ENCODE measurements at regions not wholly inside any gene's neighbourhood (a gene's known extent, or its start where the extent isn't known, plus 50 kb on each side); places are given as distances from the start of the nearest gene placed in this dataset.
A peak's percentile ranks its signal among the peaks of the same experiment; 100 is the strongest.

DNA sequence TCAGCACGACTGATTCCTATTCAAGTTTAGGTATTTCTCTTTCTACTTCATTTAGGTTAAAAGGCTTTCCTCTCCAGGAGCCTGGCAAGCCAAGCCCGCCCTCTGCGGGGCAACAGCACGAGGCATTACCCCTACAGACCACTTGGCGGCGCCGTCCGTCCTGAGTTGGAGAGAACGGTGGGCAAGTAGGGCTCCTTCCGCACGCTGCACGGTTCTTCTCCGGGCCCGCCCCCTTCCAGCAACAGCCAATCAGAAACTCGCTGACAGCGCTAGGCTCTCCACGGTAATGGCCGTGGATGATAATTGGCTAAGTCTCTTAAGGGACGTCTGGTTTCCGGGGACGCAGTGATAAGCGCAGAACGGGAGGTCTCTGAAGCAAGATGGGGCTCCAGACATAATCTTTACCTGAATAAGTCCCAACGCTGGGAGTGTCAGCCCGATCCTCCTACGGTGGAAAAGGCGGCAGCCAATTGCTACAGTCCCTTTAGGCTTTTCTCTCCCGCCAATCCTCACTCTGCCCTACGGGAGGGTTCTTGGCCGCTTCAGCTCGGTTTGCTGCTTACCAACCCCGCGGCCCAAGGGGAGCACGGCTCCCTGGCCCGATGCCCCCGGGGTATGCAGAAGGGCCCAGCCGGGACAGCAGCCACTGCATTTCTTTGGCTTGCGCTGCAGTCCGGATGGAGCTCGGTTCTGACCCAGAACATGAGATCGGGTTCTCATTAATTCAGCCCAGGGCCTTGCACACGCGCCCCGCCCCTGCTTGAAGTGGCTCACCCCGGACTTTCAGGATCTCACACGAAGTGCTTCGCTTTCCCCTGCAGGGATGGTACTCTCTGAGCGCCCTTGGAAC is 206.9 kb upstream of the PKDCC start:
- in situ Hi-C loops (cut with HindIII; ENCODE audit: low pct_unique_long_range_greater_than_20kb, low sequenced_read_pairs): no loop called here
- peak; percentile 99 for DNase-seq (ENCODE audit: low read depth, low spot score)

DNA sequence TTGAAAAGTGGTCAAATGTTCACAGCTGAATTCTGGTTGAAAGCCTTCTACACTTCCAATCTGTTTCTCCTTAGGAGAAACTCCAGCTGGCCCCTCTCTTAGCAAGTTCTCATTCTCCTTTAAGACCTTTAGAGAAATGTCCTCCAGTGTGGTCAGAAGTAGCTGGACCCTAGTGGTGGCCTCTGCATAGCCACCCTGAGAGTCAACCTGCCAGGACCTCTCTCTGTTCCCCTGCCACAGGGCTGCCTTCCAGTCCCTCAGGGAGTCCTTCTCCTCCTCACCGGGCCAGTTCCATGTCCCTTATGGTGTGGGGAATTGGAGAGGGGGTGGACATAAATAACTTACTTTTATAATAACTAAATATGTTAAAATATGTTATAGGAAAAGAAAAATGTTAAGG is 200.9 kb upstream of the PKDCC start:
- in situ Hi-C loops (cut with HindIII; ENCODE audit: low pct_unique_long_range_greater_than_20kb, low sequenced_read_pairs): no loop called here
- no peak for DNase-seq (ENCODE audit: low read depth, low spot score)

DNA sequence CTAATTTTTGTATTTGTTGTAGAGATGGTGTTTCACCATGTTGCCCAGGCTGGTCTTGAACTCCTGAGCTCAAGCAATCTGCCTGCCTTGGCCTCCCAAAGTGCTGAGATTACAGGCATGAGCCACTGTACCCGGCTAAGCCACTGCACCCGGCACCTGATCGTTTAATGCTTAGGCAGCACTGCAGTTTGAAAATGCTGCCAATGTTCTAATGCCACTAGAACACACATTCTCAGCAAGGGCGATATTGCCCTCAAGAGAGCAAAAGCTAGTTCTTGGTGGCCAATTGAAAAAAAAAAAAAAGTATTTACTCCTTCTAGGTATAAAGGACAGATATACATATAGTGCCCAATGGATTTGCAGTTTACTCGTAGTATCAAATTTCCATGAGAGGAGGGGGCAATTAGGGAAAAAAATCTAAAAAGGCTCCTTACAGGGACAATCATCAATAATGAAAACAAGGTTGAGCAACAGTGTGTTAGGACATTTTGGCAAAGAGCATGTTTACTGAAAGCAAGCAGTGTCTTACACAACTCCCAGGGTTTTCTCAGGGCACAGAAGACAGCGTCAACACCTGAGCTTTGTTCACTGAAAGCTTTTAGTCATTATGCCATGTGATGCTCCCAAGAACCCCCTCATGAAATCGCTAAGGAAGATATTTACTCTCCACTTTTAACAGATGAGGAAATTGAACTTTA is 199.9 kb upstream of the PKDCC start:
- in situ Hi-C loops (cut with HindIII; ENCODE audit: low pct_unique_long_range_greater_than_20kb, low sequenced_read_pairs): no loop called here

DNA sequence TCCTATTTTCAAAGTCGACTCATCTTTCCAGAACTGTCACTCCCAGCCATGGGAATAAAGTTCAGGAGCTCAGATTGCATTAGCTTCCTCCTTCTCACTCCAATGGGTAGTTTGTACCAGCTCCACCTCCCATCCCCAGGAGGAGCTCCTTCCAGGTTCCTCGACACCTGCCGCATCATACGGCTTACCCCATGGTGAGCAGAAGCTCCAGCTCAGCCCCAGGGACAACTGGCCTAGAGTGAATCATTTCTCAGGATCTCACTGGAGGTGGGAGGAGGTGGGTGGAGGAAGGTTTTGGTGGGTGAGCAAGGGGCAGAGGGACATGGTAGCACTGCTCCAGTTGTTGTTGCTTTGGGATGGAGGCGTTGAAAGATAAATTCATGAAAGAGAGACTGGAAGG is 196.3 kb upstream of the PKDCC start:
- DNase-seq (ENCODE audit: low read depth, low spot score): no peak
- in situ Hi-C loops (cut with HindIII; ENCODE audit: low pct_unique_long_range_greater_than_20kb, low sequenced_read_pairs): loop anchor here (10.0 kb wide), 1 partner anchor 233 kb away; no protein-coding TSS in a partner anchor

More for the DNA sequence above, 199.9 kb upstream of the PKDCC start:
- no peak for DNase-seq (ENCODE audit: low read depth, low spot score)

DNA sequence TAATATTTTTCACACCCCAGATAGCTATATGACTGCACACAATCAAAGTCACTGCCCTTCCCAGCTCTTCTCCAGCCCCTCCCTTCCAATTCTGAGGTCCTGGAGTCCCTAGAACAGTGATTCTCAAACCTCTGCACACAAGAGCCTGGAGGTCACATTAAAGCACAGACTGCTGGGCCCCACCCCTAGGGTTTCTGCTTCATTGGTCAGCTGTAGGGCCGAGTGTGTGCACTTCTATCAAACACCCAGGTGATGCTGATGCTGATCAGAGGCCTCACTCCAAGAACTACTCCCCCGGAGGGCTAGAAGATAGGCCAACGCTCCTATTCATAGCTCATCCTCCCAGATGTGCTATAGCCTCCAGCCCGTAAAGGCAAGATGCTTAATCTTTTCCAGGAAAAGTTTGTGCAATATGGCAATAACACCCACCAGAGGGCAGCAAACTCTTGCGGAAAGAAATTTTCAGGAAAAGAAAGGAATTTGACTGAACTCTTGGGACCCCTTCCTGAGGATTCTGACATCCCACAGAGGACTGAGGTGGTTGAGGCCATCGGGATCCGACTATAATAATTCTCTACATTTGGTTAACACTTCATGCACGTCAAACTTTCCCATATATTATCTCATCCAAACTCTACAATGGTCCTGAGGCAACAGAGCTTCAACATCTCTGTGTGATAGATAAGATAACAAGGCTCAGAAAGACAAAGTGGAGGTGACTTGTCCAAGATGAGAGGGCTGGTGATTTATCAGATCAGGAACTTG is 194.2 kb upstream of the PKDCC start:
- DNase-seq (ENCODE audit: low read depth, low spot score): peak; percentile 77
- in situ Hi-C loops (cut with HindIII; ENCODE audit: low pct_unique_long_range_greater_than_20kb, low sequenced_read_pairs): loop anchor here (10.0 kb wide), 1 partner anchor 231 kb away; no protein-coding TSS in a partner anchor

DNA sequence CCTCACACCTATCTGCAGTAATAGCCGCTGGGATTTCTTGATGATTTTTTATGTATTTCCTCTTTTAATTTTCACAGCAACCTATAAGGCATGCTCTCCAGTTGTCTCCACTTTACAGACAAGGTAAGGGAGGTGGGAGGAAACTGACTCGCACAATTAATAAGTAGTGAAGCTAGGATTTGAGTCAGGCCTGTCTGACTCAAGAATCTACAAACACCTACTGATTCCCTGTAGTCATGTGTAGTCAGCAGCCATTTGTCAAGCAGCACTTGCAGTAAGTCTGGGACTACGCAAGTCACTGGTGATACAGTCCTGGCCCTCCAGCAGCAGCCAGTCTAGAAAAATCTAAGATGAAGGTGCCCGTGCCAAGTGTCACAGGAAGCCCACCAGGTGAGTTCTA is 193.6 kb upstream of the PKDCC start:
- in situ Hi-C loops (cut with HindIII; ENCODE audit: low pct_unique_long_range_greater_than_20kb, low sequenced_read_pairs): loop anchor here (10.0 kb wide), 1 partner anchor 231 kb away; no protein-coding TSS in a partner anchor
- DNase-seq (ENCODE audit: low read depth, low spot score): no peak

DNA sequence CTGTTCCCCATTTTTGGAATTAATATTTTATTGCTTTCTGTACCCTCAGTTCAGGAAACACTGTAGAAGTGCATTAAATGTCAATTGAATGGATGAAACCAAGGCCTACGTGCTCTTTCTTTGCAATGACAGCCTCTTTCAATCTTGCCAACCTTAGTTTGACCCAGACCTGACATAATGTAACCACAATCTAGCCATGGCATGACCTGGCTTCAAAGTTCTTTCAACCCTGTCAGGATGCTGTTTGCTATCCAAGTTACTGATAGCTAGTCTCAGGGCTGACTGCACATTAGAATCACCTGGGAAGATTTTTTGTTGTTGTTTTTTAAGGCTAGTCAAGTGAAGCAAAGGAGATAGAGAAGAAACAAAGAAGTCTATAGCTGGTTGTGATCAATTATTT is 190.9 kb upstream of the PKDCC start:
- no peak for DNase-seq (ENCODE audit: low read depth, low spot score)
- in situ Hi-C loops (cut with HindIII; ENCODE audit: low pct_unique_long_range_greater_than_20kb, low sequenced_read_pairs): loop anchor here (10.0 kb wide), 1 partner anchor 228 kb away; no protein-coding TSS in a partner anchor

DNA sequence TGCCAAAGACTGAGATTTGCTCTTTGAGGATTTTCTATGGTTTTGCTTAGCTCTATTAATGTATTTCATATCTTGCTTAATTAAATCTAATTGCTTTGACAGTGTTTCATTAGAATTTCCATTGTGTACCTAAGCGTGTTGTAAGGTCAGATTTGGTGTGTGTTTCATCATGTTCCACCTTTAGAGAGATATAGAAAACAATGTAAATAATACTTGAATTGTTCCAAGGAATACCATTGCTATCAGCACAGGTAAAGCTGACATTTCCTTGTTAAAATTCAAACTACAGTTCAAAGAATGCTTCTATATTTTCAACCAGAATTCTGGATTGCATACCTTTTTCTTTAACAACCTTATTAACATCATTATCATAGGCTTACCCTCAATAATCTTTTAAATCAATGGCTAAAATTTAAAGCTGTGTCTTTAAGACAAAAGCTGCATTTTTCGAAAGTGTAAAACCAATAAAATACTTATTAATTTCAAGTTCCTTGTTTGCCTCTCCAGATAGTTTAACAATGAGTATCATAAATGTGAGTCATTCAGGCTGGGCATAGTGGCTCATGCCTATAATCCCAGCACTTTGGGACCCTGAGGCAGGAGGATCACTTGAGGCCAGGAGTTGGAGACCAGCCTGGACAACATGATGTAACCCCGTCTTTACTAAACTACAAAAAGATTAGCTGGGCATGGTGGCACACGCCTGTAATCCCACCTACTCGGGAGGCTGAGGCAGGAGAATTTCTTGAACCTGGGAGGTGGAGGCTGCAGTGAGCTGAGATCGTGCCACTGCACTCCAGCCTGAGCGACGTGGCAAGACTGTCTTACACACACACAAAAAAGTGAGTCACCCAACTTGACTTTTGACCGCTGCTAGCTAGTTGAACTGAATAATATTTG is 188.0 kb upstream of the PKDCC start:
- DNase-seq (ENCODE audit: low read depth, low spot score): no peak
- in situ Hi-C loops (cut with HindIII; ENCODE audit: low pct_unique_long_range_greater_than_20kb, low sequenced_read_pairs): loop anchor here (10.0 kb wide), 1 partner anchor 225 kb away; no protein-coding TSS in a partner anchor

DNA sequence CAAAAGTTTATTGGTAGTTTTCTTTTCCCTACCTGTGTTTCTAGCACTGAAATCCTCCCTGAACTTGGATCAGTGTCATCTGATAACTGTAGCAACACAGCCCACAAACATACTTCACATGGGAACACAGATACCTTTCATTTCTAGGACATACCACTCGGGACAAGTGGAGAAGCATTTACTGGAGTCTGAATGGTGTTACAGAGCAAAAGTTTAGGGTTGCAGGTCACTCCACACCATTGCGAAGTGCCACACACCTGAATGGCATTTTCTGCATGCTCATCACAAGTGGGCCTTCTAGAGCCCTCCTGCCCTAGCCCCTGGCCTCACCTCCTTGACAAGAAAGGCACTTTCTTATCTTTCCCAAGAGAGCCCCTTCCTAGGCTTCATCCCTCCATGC is 184.8 kb upstream of the PKDCC start:
- no peak for DNase-seq (ENCODE audit: low read depth, low spot score)
- in situ Hi-C loops (cut with HindIII; ENCODE audit: low pct_unique_long_range_greater_than_20kb, low sequenced_read_pairs): no loop called here

DNA sequence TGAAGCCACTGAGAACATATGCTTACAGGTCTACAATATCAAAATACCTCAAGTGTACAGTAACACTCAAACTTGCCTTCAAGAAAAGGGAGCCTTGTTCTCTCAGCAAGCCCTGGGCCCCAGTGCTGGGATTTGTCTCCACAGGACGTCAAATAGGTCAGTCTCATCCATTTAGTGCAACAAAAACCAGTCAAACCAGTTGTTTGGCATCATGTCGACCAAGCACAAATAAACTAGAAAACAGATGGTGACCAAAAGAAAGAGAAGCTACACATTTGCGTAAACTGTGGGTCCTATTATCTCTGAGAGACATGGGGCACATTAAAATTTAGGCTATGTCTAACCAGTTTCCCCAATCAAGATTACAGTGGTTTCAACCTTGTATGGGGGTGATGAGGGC is 182.6 kb upstream of the PKDCC start:
- in situ Hi-C loops (cut with HindIII; ENCODE audit: low pct_unique_long_range_greater_than_20kb, low sequenced_read_pairs): no loop called here
- DNase-seq (ENCODE audit: low read depth, low spot score): no peak

DNA sequence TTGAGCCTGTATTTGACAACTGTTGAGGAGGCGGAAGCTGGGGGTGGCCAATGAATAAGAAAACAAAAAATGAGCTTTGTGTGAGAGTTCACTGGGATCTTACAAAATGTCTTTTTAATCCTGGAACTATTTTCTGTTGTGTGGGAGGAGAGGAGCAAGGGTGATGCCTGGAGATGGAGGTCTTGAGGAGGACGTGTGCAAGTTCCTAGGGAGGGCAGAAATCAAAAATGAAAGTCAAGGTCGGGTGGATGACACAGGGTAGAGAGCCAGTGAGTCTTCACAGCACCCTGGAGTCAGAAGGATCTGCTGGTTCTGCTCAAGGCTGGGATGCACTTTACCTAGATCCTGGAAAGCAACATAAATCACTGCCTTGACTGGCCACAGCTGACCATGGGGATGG is 180.3 kb upstream of the PKDCC start:
- no peak for DNase-seq (ENCODE audit: low read depth, low spot score)
- in situ Hi-C loops (cut with HindIII; ENCODE audit: low pct_unique_long_range_greater_than_20kb, low sequenced_read_pairs): no loop called here

DNA sequence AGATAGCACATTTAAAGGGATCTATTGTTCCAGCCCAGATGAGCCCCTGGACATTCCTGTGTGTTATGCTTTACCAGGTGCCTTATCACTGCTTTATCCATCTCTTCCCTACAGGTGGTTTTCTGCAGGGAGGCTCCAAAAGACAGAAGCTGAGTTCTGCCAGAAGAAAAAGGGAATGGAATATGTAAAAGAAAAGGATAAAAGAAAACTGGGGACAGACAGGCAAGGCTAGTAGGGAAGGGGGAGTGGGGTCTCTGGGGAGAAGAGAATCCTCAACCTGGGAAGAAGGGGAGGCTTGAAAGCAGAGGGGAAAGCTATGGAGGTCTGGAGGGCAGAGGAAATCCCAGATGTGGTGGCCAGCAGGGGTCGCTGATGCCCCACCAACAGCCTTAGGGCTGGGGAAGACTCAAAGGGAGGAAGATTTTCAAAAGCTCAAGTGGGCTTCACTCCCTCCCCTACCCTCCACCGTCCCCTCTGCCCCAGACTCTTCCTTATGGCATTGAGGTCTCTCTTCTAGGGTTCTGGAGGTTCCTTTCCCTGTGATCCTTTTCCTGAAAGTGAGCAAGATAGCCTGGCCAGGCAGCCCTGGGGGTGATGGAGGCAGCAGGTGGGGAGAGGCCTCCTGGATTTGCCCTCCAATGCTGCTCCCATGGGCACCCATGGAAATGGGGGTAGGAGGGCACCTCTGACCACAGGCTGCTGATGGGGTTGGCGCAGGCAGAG is 178.1 kb upstream of the PKDCC start:
- in situ Hi-C loops (cut with HindIII; ENCODE audit: low pct_unique_long_range_greater_than_20kb, low sequenced_read_pairs): no loop called here
- peak; percentile 78 for DNase-seq (ENCODE audit: low read depth, low spot score)

DNA sequence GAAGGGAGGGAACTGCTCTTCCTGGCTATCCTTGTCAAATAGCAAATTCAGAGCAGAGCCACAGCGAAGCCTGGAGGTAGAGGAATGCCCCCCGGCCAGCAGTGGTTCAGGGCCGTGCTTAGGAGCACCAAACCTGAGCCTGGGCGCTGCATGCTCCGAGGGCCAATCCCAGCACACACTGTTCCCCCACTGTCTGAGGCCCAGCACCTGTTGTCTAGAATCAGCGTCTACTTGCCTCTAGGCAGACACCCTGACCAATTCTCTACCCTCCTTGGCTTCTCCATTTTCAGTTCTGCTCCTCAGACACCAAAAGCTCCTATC is 177.6 kb upstream of the PKDCC start:
- DNase-seq (ENCODE audit: low read depth, low spot score): no peak
- in situ Hi-C loops (cut with HindIII; ENCODE audit: low pct_unique_long_range_greater_than_20kb, low sequenced_read_pairs): no loop called here

DNA sequence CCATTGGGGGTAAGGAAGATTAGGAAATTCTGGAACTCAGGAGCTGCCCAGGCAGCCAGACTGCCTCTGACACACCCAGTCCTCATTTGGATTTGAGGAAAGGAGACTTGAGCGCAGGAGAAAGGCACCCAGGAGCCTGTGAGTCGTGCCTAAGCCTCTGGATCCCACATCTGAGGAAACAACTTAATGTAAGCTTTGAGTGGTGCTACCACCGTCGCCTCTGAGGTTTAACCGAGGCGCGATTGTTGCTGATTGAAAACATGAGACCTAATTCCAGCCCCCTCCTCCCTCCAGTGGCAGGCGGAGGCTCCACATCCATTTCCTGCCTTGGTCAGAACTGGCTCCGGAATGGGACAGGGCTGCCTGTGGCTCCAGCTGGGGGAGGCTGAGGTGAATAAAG is 176.7 kb upstream of the PKDCC start:
- DNase-seq (ENCODE audit: low read depth, low spot score): no peak
- in situ Hi-C loops (cut with HindIII; ENCODE audit: low pct_unique_long_range_greater_than_20kb, low sequenced_read_pairs): no loop called here

DNA sequence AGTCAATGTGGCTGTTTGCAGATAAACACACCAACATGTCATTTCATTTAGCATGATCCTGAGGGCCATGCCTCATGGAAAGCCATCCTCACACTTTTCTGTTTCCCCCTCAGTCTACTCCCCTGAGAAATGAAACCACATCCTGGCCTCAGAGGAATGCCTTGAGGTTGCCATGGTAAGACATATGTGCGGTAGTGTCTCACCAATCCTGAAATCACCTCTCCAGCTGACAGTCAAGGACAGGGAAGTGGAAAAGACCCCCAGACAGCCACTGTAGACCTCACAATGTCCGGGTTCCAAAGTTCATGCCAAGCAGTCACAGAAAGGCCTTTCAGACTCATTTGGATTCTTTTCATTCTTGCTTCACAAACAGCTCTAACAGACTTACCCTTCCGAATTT is 175.2 kb upstream of the PKDCC start:
- no peak for DNase-seq (ENCODE audit: low read depth, low spot score)
- in situ Hi-C loops (cut with HindIII; ENCODE audit: low pct_unique_long_range_greater_than_20kb, low sequenced_read_pairs): no loop called here

DNA sequence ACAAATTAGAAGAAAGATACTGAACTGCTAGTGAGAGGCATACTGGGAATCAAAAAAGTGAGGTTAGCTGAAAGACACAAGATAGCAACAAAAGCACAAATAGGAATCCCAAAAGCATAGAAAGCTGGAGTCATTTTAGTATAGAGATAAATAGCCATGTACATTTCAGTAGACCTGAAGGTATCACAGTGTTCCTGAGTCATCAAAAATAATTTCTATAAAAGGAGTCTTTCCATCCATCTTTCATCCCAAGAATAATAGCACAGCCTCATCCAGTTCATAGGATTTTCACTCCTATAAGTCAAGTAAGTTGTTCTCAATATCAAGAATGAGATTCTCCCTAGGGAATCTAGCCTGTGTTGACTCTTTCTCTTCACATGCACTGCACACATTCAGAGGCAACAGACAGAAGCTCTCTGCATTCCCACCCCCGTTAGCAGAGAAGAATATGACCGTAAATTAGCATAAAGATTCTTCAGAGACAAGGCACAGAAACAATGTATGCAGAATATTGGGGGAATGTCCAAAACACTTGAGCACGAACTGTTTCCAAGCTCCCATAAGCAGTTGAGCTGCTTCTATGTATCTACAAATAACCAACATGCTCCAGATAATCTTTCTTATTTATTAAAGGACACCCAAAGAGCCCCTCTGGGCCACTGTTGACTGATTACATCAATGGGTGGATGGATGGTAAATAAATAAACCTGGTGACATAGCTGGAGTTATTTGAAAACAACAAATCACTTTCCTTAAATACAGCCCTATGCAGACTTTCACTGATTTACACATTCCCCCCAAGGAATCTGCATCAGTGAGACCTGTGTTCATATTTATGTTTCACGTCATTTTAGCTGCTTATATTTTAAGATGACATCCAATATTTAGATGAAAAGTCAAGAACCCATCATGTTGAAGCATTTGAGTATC is 174.5 kb upstream of the PKDCC start:
- no peak for DNase-seq (ENCODE audit: low read depth, low spot score)
- in situ Hi-C loops (cut with HindIII; ENCODE audit: low pct_unique_long_range_greater_than_20kb, low sequenced_read_pairs): no loop called here
